HEK293T (cell line): ENCODE measurements at regions not wholly inside any gene's neighbourhood (a gene's known extent, or its start where the extent isn't known, plus 50 kb on each side); places are given as distances from the start of the nearest gene placed in this dataset.

Experiments
- BHLHE40 ChIP-seq: fragments of 450-650 bp; IDR thresholded peaks from 2 replicates; pipeline ENCODE4 v1.6.1; 2016; ENCODE audit warnings: mild to moderate bottlenecking, moderate library complexity, borderline replicate concordance
- CTBP1 ChIP-seq: fragments of 450-650 bp; IDR thresholded peaks from 2 replicates; pipeline ENCODE4 v1.6.1; 2016; ENCODE audit warnings: borderline replicate concordance
- FOXK2 ChIP-seq: fragments of 450-650 bp; IDR thresholded peaks from 2 replicates; pipeline ENCODE4 v1.6.1; 2016; ENCODE audit warnings: mild to moderate bottlenecking
- FOXM1 ChIP-seq: fragments of 450-650 bp; IDR thresholded peaks from 2 replicates; pipeline ENCODE4 v1.6.1; 2017; ENCODE audit warnings: mild to moderate bottlenecking, borderline replicate concordance
- HDGF ChIP-seq: fragments of 450-650 bp; IDR thresholded peaks from 2 replicates; pipeline ENCODE4 v1.6.1; 2017; ENCODE audit warnings: antibody characterized with exemption, borderline replicate concordance
- LEF1 ChIP-seq: fragments of 450-650 bp; IDR thresholded peaks from 2 replicates; pipeline ENCODE4 v1.6.1; 2017; ENCODE audit warnings: mild to moderate bottlenecking, borderline replicate concordance
- SP1 ChIP-seq: fragments of 450-650 bp; IDR thresholded peaks from 2 replicates; pipeline ENCODE4 v1.6.1; 2017
- SUZ12 ChIP-seq: fragments of 450-650 bp; IDR thresholded peaks from 2 replicates; pipeline ENCODE4 v1.6.1; 2016; ENCODE audit warnings: mild to moderate bottlenecking
- TF ChIP-seq, protein P1 (sequence below): fragments of 450-650 bp; IDR thresholded peaks from 2 replicates; pipeline ENCODE4 v1.6.1; 2016

DNA sequence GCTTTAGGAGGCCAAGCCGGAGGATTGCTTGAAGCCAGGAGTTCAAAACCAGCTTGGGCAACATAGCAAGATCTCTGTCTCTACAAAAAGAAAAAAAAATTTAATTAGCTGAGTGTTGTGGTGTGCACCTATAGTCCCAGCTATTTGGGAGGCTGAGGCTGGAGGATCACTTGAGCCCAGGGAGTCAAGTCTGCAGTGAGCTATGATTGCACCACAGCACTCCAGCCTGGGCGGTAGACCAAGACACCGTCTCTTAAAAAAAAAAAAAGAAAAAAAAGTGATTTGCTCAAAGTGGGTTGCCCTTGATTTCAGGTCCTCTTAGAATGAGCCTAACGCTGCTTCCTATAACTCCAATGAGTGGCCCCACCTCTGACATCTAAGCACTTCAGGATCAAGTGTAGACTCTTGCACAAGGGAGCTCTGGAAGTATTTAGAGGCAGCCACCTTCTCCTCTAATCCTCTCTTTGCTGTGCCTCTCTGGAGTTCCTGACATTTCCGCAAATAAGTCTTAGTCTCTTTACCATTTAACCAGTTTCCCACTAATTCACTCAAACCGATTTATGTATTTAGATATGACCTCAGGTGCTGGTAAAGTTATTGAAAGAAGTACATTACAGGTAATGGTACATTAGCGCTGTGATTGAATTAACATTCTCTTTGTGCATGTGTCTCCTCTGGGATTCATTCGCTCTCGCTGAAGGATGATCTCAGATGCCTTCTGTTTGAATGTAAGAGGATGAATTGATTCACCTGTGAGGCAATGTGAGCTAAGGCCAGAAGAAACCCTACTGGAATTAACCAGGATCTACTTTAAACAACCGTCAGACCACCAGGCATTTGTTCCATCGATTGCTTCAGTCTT lies 60.8 kb upstream of the CELF2 start:
- TF ChIP-seq FOXM1 (no peak), CTBP1 (no peak), SP1 (no peak), FOXK2 (no peak), SUZ12 (no peak), LEF1 (no peak), BHLHE40 (no peak), HDGF (no peak)
- TF ChIP-seq, protein P1, sequence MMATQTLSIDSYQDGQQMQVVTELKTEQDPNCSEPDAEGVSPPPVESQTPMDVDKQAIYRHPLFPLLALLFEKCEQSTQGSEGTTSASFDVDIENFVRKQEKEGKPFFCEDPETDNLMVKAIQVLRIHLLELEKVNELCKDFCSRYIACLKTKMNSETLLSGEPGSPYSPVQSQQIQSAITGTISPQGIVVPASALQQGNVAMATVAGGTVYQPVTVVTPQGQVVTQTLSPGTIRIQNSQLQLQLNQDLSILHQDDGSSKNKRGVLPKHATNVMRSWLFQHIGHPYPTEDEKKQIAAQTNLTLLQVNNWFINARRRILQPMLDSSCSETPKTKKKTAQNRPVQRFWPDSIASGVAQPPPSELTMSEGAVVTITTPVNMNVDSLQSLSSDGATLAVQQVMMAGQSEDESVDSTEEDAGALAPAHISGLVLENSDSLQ, result no peak
